SJCRH30 (cell line): ENCODE measurements at regions not wholly inside any gene's neighbourhood (a gene's known extent, or its start where the extent isn't known, plus 50 kb on each side); places are given as distances from the start of the nearest gene placed in this dataset.

ENCODE experiments used
- DNase-seq, 2 experiments: peaks; one replicate each; pipeline ENCODE4 v3.0.0-alpha.2; 2015 to 2020
- H3K27ac ChIP-seq: fragments of 250-450 bp; sonication (Bioruptor Pico); 2 replicates; pipeline ENCODE4 v1.5.1; 2020; ENCODE audit warnings: mild to moderate bottlenecking, moderate library complexity
- H3K27me3 ChIP-seq: fragments of 250-450 bp; sonication (Bioruptor Pico); 2 replicates; pipeline ENCODE4 v1.5.1; 2020; ENCODE audit warnings: mild to moderate bottlenecking, moderate library complexity
- H3K36me3 ChIP-seq: fragments of 250-450 bp; sonication (Bioruptor Pico); 2 replicates; pipeline ENCODE4 v1.5.1; 2020; ENCODE audit warnings: mild to moderate bottlenecking, moderate library complexity
- H3K4me1 ChIP-seq: fragments of 250-450 bp; sonication (Bioruptor Pico); 2 replicates; pipeline ENCODE4 v1.5.1; 2020; ENCODE audit warnings: mild to moderate bottlenecking, moderate library complexity
- H3K4me3 ChIP-seq: fragments of 250-450 bp; sonication (Bioruptor Pico); 2 replicates; pipeline ENCODE4 v1.5.1; 2020; ENCODE audit warnings: mild to moderate bottlenecking, moderate library complexity
- H3K9me3 ChIP-seq: fragments of 250-450 bp; sonication (Bioruptor Pico); replicated peaks from 2 replicates; pipeline ENCODE4 v1.5.1; 2020; ENCODE audit warnings: mild to moderate bottlenecking, moderate library complexity

DNA sequence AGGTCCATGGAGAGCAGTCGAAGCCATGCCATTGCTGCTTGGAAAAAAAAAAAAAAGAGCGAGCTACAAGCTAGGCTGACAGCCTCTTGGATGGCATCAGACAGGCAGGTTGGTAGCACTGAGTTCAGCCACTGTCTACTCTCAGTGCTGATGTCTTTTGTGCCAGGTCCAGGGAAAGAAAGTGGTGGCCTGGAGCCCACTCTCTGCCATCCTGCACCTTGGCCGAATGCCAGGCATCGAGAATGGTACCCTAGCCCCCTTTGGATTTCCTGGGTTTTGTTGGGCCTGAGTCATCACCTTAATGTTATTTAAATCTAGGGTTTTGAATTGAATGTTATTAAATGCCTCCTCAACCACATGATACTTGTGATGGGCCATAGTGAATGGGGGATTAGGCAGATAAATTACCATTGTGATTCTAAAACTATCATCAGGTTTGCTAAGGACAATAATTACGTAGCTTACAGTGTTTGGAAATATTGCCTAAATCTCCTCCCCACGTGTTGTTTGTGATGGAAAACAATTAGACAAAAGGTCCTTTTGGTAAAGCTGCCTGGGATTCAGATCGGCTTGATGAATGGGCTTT lies 195.7 kb upstream of the GPR26 start:
- no peak for DNase-seq
- Histone ChIP-seq H3K27ac (no peak overlapping the region), H3K4me3 (no peak overlapping the region)

DNA sequence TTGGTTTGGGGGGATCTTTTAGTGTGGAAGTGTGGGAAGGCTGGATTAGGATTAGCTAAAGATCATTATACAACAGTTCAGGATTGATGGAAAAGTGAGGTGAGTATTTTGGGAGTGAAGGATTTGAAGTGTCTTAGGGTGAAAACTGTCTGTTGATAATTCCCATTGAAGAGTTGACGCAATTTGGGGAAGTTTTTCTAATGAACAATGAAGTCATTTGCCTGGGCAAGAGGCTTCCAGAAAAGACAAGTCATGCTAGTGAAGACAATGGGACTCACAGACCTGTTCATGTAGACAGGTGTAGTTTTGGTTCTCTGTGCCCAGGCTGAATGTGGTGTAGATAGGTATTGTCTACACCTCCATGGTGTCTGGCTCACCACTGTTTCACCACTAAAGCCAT lies 194.3 kb upstream of the GPR26 start:
- Histone ChIP-seq H3K36me3 (no peaks in the 10 kb centered on the region), H3K27ac (no peak overlapping the region), H3K27me3 (no peaks in the 10 kb centered on the region), H3K4me3 (no peak overlapping the region), H3K4me1 (peaks cover 3% of the 10 kb centered on the region; the same call in 1 of the 2 replicates), H3K9me3 (no peaks in the 10 kb centered on the region)
- DNase-seq: no peak

More for the DNA sequence above, 195.7 kb upstream of the GPR26 start:
- Histone ChIP-seq H3K27me3 (no peaks in the 10 kb centered on the region), H3K4me1 (peaks cover 3% of the 10 kb centered on the region; the same call in 1 of the 2 replicates), H3K36me3 (no peaks in the 10 kb centered on the region), H3K9me3 (no peaks in the 10 kb centered on the region)

DNA sequence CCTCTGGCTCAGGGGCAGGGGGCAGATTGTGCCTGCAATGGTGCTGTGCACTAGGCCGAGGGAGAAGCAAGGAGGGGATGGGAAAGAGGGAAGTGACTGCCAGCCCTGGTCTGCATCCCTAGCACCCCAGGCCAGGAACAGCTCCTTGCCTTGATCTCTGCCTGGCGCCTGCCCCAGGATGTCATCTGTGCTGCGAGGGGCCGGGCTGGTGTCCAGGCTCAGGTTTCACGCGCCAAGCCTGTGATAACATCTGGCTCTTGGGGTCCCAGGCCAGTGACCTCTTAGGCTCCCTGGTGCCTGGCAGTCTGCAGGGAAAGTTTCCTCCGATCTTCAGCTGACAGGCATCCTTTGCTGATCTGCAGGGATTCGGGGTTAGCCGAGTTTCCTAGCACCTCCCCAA lies 193.5 kb upstream of the GPR26 start:
- Histone ChIP-seq H3K9me3 (no peaks in the 10 kb centered on the region), H3K4me3 (no peak overlapping the region), H3K4me1 (peaks cover 3% of the 10 kb centered on the region; the same call in 1 of the 2 replicates), H3K27me3 (no peaks in the 10 kb centered on the region), H3K36me3 (no peaks in the 10 kb centered on the region), H3K27ac (no peak overlapping the region)
- peak; percentile 27 to 42 for DNase-seq

GRCh38 chr10:123474700-123475099 lies 191.5 kb upstream of the GPR26 start:
- no peak for DNase-seq
- Histone ChIP-seq H3K27me3 (no peaks in the 10 kb centered on the region), H3K4me1 (peaks cover 3% of the 10 kb centered on the region; the same call in 1 of the 2 replicates), H3K4me3 (no peak overlapping the region), H3K27ac (no peak overlapping the region), H3K9me3 (no peaks in the 10 kb centered on the region), H3K36me3 (no peaks in the 10 kb centered on the region)

GRCh38 chr10:123475466-123475865 lies 190.7 kb upstream of the GPR26 start:
- H3K27me3 ChIP-seq: no peaks in the 10 kb centered on the region
- H3K4me1 ChIP-seq: peaks cover 3% of the 10 kb centered on the region; the same call in 1 of the 2 replicates
- H3K36me3 ChIP-seq: no peaks in the 10 kb centered on the region
- H3K4me3 ChIP-seq: no peak overlapping the region
- H3K9me3 ChIP-seq: no peaks in the 10 kb centered on the region
- DNase-seq: no peak
- no peak overlapping the region for H3K27ac ChIP-seq

GRCh38 chr10:123478116-123478515 lies 188.0 kb upstream of the GPR26 start:
- H3K27ac ChIP-seq: no peak overlapping the region
- H3K27me3 ChIP-seq: no peaks in the 10 kb centered on the region
- no peaks in the 10 kb centered on the region for H3K36me3 ChIP-seq
- H3K4me3 ChIP-seq: no peak overlapping the region
- DNase-seq: no peak
- H3K4me1 ChIP-seq: no peaks in the 10 kb centered on the region; the same call in 1 of the 2 replicates
- no peaks in the 10 kb centered on the region for H3K9me3 ChIP-seq

DNA sequence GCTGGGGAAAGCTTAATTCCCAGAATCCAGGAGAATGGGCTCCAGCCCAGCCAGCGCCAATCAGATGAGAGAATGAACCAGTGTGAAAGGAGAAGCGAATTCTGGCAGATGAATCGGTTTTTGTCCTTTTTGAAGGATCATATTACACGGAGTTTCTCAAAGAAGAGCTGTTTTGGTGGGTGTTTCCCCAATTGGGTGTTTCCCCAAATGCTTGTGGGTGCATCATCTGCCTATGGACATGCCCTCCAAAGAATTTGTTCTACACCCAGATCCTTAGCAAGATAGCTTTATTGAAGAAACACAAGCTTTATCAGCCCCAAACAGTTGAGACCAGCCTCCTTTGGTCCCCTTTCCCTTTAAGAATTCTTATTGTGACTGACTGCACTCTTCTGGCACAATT lies 186.5 kb upstream of the GPR26 start:
- no peak for DNase-seq
- no peaks in the 10 kb centered on the region for H3K36me3 ChIP-seq

GRCh38 chr10:123480344-123480743 lies 185.8 kb upstream of the GPR26 start:
- H3K4me1 ChIP-seq: no peaks in the 10 kb centered on the region
- no peaks in the 10 kb centered on the region for H3K27me3 ChIP-seq
- no peak overlapping the region for H3K27ac ChIP-seq
- H3K4me3 ChIP-seq: no peak overlapping the region
- H3K9me3 ChIP-seq: no peaks in the 10 kb centered on the region
- no peak for DNase-seq
- no peaks in the 10 kb centered on the region for H3K36me3 ChIP-seq

More for the DNA sequence above, 186.5 kb upstream of the GPR26 start:
- Histone ChIP-seq H3K4me3 (no peak overlapping the region), H3K27ac (no peak overlapping the region), H3K4me1 (no peaks in the 10 kb centered on the region), H3K27me3 (no peaks in the 10 kb centered on the region), H3K9me3 (no peaks in the 10 kb centered on the region)

DNA sequence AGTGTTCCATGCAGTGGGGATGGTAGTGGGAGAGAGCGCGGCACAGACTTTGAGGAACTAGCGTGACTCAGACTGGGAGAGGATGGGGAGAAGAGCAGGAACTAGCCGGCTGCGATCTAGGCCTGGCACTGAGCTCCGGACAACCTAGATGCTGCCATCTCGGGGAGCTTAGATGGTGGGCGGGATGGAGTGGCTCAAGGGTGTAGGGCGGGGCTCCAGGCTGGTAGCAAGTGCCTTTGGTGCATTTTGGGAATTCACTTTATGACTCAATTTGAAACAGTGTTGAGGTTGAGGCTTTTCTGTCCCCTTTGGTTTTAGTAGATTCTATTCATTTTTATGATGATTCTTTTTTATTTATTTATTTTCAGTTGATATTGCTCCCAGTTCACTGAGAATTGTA lies 185.3 kb upstream of the GPR26 start:
- no peak overlapping the region for H3K4me3 ChIP-seq
- no peak overlapping the region for H3K27ac ChIP-seq
- no peak for DNase-seq
- no peaks in the 10 kb centered on the region for H3K9me3 ChIP-seq
- no peaks in the 10 kb centered on the region for H3K4me1 ChIP-seq
- H3K27me3 ChIP-seq: no peaks in the 10 kb centered on the region
- no peaks in the 10 kb centered on the region for H3K36me3 ChIP-seq

DNA sequence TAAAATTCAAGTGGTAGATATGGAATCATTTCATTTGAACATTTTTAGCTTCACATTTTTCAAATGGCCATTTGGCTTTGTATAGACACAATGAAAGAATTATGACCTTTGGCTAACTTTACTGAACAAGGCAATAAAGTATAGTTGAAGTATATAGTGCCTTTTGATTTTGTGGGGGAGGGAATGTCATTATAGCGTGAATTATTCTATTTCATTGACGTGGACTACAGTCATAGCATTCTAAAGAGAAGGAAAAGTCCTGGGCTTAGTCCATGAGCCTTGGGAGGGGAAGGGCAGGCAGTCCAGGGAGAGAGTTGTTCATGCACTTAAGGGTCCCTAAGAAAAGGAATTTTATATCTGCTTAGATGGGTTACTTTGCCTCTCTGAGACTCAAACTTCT lies 181.4 kb upstream of the GPR26 start:
- DNase-seq: no peak
- no peak overlapping the region for H3K4me3 ChIP-seq
- H3K27me3 ChIP-seq: no peaks in the 10 kb centered on the region
- no peak overlapping the region for H3K27ac ChIP-seq
- no peaks in the 10 kb centered on the region for H3K36me3 ChIP-seq
- no peaks in the 10 kb centered on the region for H3K4me1 ChIP-seq
- H3K9me3 ChIP-seq: no peaks in the 10 kb centered on the region

DNA sequence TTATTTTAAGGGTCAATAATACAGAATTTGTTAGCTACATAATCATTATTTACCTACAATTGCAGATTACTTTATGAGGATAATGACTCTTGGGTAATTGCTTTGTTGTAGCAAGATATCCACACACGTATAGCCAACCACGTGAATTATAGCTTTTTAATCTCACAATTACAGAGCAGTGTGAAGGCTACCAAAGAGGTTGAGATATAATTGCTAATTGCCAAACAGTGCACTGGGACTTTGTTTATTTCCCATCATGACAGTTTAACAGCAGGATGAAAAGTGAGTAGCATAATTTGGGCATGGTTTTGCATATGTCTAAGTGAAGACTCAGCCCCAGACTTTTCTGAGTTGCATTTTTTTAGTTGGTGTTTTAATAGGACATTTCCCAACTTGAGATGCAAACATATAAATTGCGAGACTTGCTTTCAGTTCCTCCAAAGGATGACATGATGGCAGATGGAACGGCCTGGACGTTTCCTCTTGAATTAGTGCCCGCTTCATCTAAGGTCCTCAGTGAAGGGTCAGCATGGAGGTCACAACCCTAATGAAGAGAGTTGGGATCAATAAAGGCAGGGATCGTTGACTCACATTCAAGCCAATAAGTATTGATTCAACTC lies 180.7 kb upstream of the GPR26 start:
- Histone ChIP-seq H3K36me3 (no peaks in the 10 kb centered on the region), H3K9me3 (no peaks in the 10 kb centered on the region), H3K4me1 (no peaks in the 10 kb centered on the region), H3K27me3 (no peaks in the 10 kb centered on the region), H3K4me3 (no peak overlapping the region), H3K27ac (no peak overlapping the region)
- DNase-seq: no peak

DNA sequence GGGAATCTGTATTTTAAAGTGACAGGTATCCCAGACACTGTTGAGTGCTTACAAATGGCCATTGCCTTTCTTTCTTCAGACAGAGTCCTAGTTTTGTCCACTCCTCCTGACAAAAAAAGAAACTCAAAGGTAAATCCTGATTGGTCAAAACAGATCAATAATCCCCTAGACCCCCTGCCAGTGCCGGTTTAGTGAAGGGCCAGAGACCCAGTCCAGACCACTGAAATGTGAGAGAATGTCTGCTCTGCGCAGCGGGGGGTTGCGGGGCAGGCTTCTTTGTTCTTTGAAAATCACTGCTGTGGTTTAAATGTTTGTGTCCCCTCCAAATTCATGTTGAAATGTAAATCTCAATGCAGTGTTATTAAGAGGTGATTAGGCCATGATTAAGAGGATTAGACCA lies 177.7 kb upstream of the GPR26 start:
- Histone ChIP-seq H3K9me3 (no peaks in the 10 kb centered on the region), H3K36me3 (no peaks in the 10 kb centered on the region), H3K4me3 (no peak overlapping the region), H3K27ac (no peak overlapping the region), H3K4me1 (no peaks in the 10 kb centered on the region), H3K27me3 (no peaks in the 10 kb centered on the region)
- no peak for DNase-seq

GRCh38 chr10:123491364-123491763 lies 174.8 kb upstream of the GPR26 start:
- H3K4me1 ChIP-seq: no peaks in the 10 kb centered on the region
- no peak for DNase-seq
- H3K27ac ChIP-seq: no peak overlapping the region
- H3K36me3 ChIP-seq: no peaks in the 10 kb centered on the region
- no peaks in the 10 kb centered on the region; the same call in 1 of the 2 replicates for H3K27me3 ChIP-seq
- no peaks in the 10 kb centered on the region for H3K9me3 ChIP-seq
- H3K4me3 ChIP-seq: no peak overlapping the region

GRCh38 chr10:123492016-123492415 lies 174.1 kb upstream of the GPR26 start:
- Histone ChIP-seq H3K27me3 (no peaks in the 10 kb centered on the region; the same call in 1 of the 2 replicates), H3K4me1 (no peaks in the 10 kb centered on the region), H3K4me3 (no peak overlapping the region), H3K36me3 (no peaks in the 10 kb centered on the region), H3K27ac (no peak overlapping the region), H3K9me3 (no peaks in the 10 kb centered on the region)
- no peak for DNase-seq

DNA sequence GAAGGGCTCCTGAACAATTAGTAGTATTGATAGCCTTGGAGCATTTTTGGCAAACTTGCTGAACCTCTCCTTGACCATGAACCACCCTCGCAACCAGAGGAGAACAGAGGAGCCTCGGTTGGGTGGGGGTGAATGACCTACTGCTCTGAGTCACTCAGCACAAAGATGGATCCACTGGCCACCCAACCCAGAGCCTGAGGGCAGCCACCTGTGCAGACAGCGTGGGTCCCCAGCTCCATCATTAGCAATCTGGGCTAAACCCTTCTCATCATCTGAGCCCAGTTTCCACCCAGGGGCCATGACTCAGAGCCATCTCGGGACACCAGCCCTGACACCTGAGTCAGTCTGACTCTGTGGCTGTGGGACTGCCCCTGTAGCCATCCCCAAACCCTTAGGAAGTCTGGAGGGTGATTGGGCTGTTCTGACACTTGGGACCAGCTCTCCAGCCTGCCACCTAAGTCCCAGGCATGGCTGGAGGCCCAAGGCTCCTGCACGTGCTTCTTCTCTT lies 171.8 kb upstream of the GPR26 start:
- H3K9me3 ChIP-seq: no peaks in the 10 kb centered on the region
- H3K4me1 ChIP-seq: no peaks in the 10 kb centered on the region
- H3K36me3 ChIP-seq: no peaks in the 10 kb centered on the region
- H3K27me3 ChIP-seq: no peaks in the 10 kb centered on the region; the same call in 1 of the 2 replicates
- DNase-seq: no peak
- H3K4me3 ChIP-seq: no peak overlapping the region
- no peak overlapping the region for H3K27ac ChIP-seq

DNA sequence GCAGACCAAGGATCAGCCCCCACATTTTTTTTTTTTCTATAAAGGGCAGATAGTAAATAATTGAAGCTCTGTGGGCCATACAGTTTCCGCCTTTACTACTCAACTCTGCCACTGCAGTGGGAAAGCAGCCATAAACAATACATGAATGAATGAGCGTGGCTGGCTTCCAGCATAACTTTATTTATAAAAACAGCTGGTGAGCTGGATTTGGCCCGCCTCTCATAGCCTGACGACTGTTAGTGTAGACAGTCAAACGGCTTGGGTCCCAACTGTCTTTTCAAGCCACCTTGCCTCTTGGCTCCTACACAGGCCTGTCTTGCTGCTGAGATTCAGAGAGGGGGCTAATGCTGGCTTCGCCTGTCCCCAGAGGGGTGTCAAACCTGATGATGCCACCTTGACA lies 169.8 kb upstream of the GPR26 start:
- peak in 1 of 2 experiments; percentile 4 for DNase-seq
- no peak overlapping the region for H3K4me3 ChIP-seq
- H3K36me3 ChIP-seq: no peaks in the 10 kb centered on the region
- peaks cover 6% of the 10 kb centered on the region; the same call in 1 of the 2 replicates for H3K27me3 ChIP-seq
- no peaks in the 10 kb centered on the region for H3K4me1 ChIP-seq
- H3K9me3 ChIP-seq: no peaks in the 10 kb centered on the region
- no peak overlapping the region for H3K27ac ChIP-seq
